SK-N-SH (cell line): ENCODE measurements at regions not wholly inside any gene's neighbourhood (a gene's known extent, or its start where the extent isn't known, plus 50 kb on each side); places are given as distances from the start of the nearest gene placed in this dataset.
A peak's percentile ranks its signal among the peaks of the same experiment; 100 is the strongest.

Source experiments
- CTCF ChIA-PET: fragments of 300-600, 350-600 bp; formaldehyde crosslinking; extraction: SDS; loops from one replicate; lab custom pipeline; 2021; lab: Yijun Ruan, JAX
- POLR2A ChIA-PET: fragments of 350-600 bp; sonication (Branson Sonifier 250); formaldehyde crosslinking; extraction: SDS; loops from one replicate; lab custom pipeline; 2020; ENCODE audit warnings: antibody characterized with exemption, inconsistent platforms; lab: Yijun Ruan, JAX
- DNase-seq: peaks from one replicate; pipeline ENCODE4 v3.0.0; 2012
- H2AFZ ChIP-seq: fragments of 200-600 bp; sonication (generic); 2 replicates; pipeline ENCODE4 v1.8.1; 2016; ENCODE audit warnings: antibody characterized with exemption, mild to moderate bottlenecking, low read depth
- H3F3A ChIP-seq: fragments of 200-600 bp; sonication (generic); replicated peaks from 2 replicates; pipeline ENCODE3; 2016; ENCODE audit warnings: antibody characterized with exemption, mild to moderate bottlenecking; ENCODE audit not compliant: insufficient read depth
- H3K27ac ChIP-seq, 2 experiments: fragments of 200-500 bp in 1 of 2; fragments of 200-600 bp in 1 of 2; sonication (Bioruptor generic) in 1 of 2; sonication (generic), shearing (Covaris generic) in 1 of 2; 2 replicates each; pipeline versions ENCODE4 v1.5.1 to v1.6.1; 2014 to 2016; ENCODE audit warnings: low read depth in 2 of 2, inconsistent platforms in 1 of 2, low read length in 1 of 2, mild to moderate bottlenecking in 1 of 2, mixed read lengths in 1 of 2
- H3K27me3 ChIP-seq: fragments of 200-600 bp; sonication (generic), shearing (Covaris generic); 2 replicates; pipeline ENCODE4 v1.6.1; 2016; ENCODE audit warnings: mixed run types; ENCODE audit not compliant: insufficient read depth
- H3K36me3 ChIP-seq, 2 experiments: fragments of 200-500 bp in 1 of 2; fragments of 200-600 bp in 1 of 2; sonication (Bioruptor generic) in 1 of 2; sonication (generic) in 1 of 2; replicated peaks in 1 of 2; 2 replicates each; pipeline versions ENCODE3 to v1.5.1; 2014 to 2016; ENCODE audit warnings: low read length in 1 of 2, mild to moderate bottlenecking in 1 of 2; ENCODE audit not compliant: insufficient read depth in 2 of 2, control insufficient read depth in 1 of 2
- H3K4me1 ChIP-seq, 2 experiments: fragments of 200-500 bp in 1 of 2; fragments of 200-600 bp in 1 of 2; sonication (Bioruptor generic) in 1 of 2; sonication (generic), shearing (Covaris generic) in 1 of 2; 2 replicates each; pipeline versions ENCODE4 v1.5.1 to v1.6.1; 2014 to 2016; ENCODE audit warnings: low read depth in 1 of 2, low read length in 1 of 2, mixed run types in 1 of 2; ENCODE audit not compliant: insufficient read depth in 2 of 2, control insufficient read depth in 1 of 2
- H3K4me2 ChIP-seq: fragments of 200-600 bp; sonication (generic), shearing (Covaris generic); 2 replicates; pipeline ENCODE4 v1.6.1; 2017; ENCODE audit warnings: mixed run types
- H3K4me3 ChIP-seq, 2 experiments: fragments of 200-500 bp in 1 of 2; fragments of 200-600 bp in 1 of 2; sonication (Bioruptor generic) in 1 of 2; sonication (generic), shearing (Covaris generic) in 1 of 2; 2 replicates each; pipeline versions ENCODE4 v1.5.1 to v1.8.1; 2014 to 2016; ENCODE audit warnings: low read depth in 2 of 2, inconsistent platforms in 1 of 2, low read length in 1 of 2, mild to moderate bottlenecking in 1 of 2, mixed read lengths in 1 of 2, moderate library complexity in 1 of 2
- H3K79me2 ChIP-seq: fragments of 200-600 bp; sonication (generic); 2 replicates; pipeline ENCODE4 v1.8.1; 2017; ENCODE audit warnings: mild to moderate bottlenecking; ENCODE audit not compliant: insufficient read depth
- H3K9ac ChIP-seq: fragments of 200-600 bp; sonication (generic); 2 replicates; pipeline ENCODE4 v1.6.1; 2017; ENCODE audit warnings: mixed run types
- H3K9me2 ChIP-seq: fragments of 200-600 bp; sonication (generic); 2 replicates; pipeline ENCODE4 v1.6.1; 2017; ENCODE audit warnings: mixed run types
- H3K9me3 ChIP-seq: fragments of 200-600 bp; sonication (generic); 2 replicates; pipeline ENCODE4 v1.6.1; 2017; ENCODE audit warnings: mixed run types, mild to moderate bottlenecking, moderate library complexity
- H4K20me1 ChIP-seq: fragments of 200-600 bp; sonication (generic); 2 replicates; pipeline ENCODE4 v1.6.1; 2017; ENCODE audit warnings: mild to moderate bottlenecking, mixed run types; ENCODE audit not compliant: insufficient read depth
- CTCF ChIP-seq: fragments of 200-600 bp; sonication (generic); IDR thresholded peaks from 2 replicates; pipeline ENCODE4 v1.6.1; 2017; ENCODE audit warnings: antibody characterized with exemption, mild to moderate bottlenecking, moderate library complexity
- EZH2phosphoT487 ChIP-seq: fragments of 200-600 bp; sonication (generic); IDR thresholded peaks from 2 replicates; pipeline ENCODE4 v1.6.1; 2017; ENCODE audit warnings: low read depth, mixed run types, mild to moderate bottlenecking, antibody characterized with exemption, moderate library complexity, borderline replicate concordance
- GABPA ChIP-seq: IDR thresholded peaks from 2 replicates; pipeline ENCODE4 v1.4.0; 2012; ENCODE audit warnings: low read depth, mild to moderate bottlenecking
- IRF3 ChIP-seq: fragments of 150-350 bp; IDR thresholded peaks from 2 replicates; pipeline ENCODE4 v1.6.1; 2016; ENCODE audit warnings: mild to moderate bottlenecking, low read depth, low read length
- MXI1 ChIP-seq: IDR thresholded peaks from 2 replicates; pipeline ENCODE4 v1.6.1; 2012; ENCODE audit warnings: mild to moderate bottlenecking, low read depth, low read length, improper control_type of control experiment
- NRF1 ChIP-seq: IDR thresholded peaks from 2 replicates; pipeline ENCODE4 v1.6.1; 2012; ENCODE audit warnings: low read depth, mild to moderate bottlenecking, low read length
- RAD21 ChIP-seq: IDR thresholded peaks from 2 replicates; pipeline ENCODE4 v1.6.1; 2012; ENCODE audit warnings: mild to moderate bottlenecking, low read length
- RCOR1 ChIP-seq: fragments of 150-350 bp; IDR thresholded peaks from 2 replicates; pipeline ENCODE4 v1.6.1; 2017; ENCODE audit warnings: antibody characterized with exemption, low read length
- RFX5 ChIP-seq: IDR thresholded peaks from 2 replicates; pipeline ENCODE4 v1.6.1; 2012; ENCODE audit warnings: mild to moderate bottlenecking, improper control_type of control experiment, low read length
- TEAD4 ChIP-seq: IDR thresholded peaks from 2 replicates; pipeline ENCODE4 v1.4.0; 2012; ENCODE audit warnings: mild to moderate bottlenecking, borderline replicate concordance; ENCODE audit not compliant: insufficient read depth
- YY1 ChIP-seq: IDR thresholded peaks from 2 replicates; pipeline ENCODE4 v1.4.0; 2012; ENCODE audit warnings: low read depth, mild to moderate bottlenecking
- ZBTB33 ChIP-seq: IDR thresholded peaks from 2 replicates; pipeline ENCODE4 v1.4.0; 2012; ENCODE audit warnings: low read depth, borderline replicate concordance
- WGBS: methylation state at CpG from one replicate; pipeline ENCODE4 v1.1.6; 2017; ENCODE audit warnings: low lambda C conversion rate; 5-methylcytosine and 5-hydroxymethylcytosine counted together

- TF ChIP-seq CTCF (peak; percentile 32; the same call in 1 of the 2 replicates), EZH2phosphoT487 (no peak)
- TF ChIP-seq, all 33 proteins: peak for 4
Measured at GRCh38 chrX:107324493-107325310, 118.3 kb downstream of the DNAAF6 start (continued).

- H3K9ac ChIP-seq = no peak overlapping the region
- no peaks in the 10 kb centered on the region for H3K9me2 ChIP-seq
- no peaks in the 10 kb centered on the region for H3K9me3 ChIP-seq
- ChIA-PET POLR2A (no interaction called here), CTCF (interaction anchor here (0.8 to 1.5 kb wide), 8 partner anchors 9 to 431 kb away, joined by 3 to 10 read pairs (median 3); partner anchors contain the start of gene RBM41)
- H3K36me3 ChIP-seq = no peaks in the 10 kb centered on the region
- H3K4me3 ChIP-seq = no peak overlapping the region
- no peak overlapping the region for H3K4me2 ChIP-seq
- H3F3A ChIP-seq = no peaks in the 10 kb centered on the region
- H3K4me1 ChIP-seq = no peaks in the 10 kb centered on the region; a peak in 1 of 4 replicates
- 28% methylated on average over 4 of the region's 9 CpGs for WGBS
- H2AFZ ChIP-seq = no peak overlapping the region
- no peak for DNase-seq
- no peaks in the 10 kb centered on the region for H4K20me1 ChIP-seq
- H3K27me3 ChIP-seq = peaks cover 12% of the 10 kb centered on the region
- TF ChIP-seq GABPA = no peak
- H3K27ac ChIP-seq = no peak overlapping the region
- no peaks in the 10 kb centered on the region for H3K79me2 ChIP-seq
Measured at GRCh38 chrX:107325467-107325866, 119.1 kb downstream of the DNAAF6 start.

GRCh38 chrX:107348051-107348450 is 101.4 kb upstream of the FRMPD3 start:
- Histone ChIP-seq H3F3A (no peaks in the 10 kb centered on the region), H3K4me1 (no peaks in the 10 kb centered on the region), H3K4me3 (no peak overlapping the region), H3K36me3 (no peaks in the 10 kb centered on the region), H3K9me2 (no peaks in the 10 kb centered on the region), H4K20me1 (no peaks in the 10 kb centered on the region), H3K27me3 (peaks cover 12% of the 10 kb centered on the region; the same call in 1 of the 2 replicates), H3K4me2 (no peak overlapping the region), H3K27ac (no peak overlapping the region), H3K9ac (no peak overlapping the region), H3K79me2 (no peaks in the 10 kb centered on the region), H3K9me3 (no peaks in the 10 kb centered on the region), H2AFZ (no peak overlapping the region)
- no peak for DNase-seq
- TF ChIP-seq ZBTB33 (no peak), RFX5 (no peak), RAD21 (no peak), TEAD4 (no peak), MXI1 (no peak), IRF3 (no peak), RCOR1 (no peak), YY1 (no peak), NRF1 (no peak)
- ChIA-PET CTCF (no interaction called here), POLR2A (interaction anchor here (0.6 kb wide), 1 partner anchor 426 kb away, joined by 3 read pairs; no protein-coding TSS in a partner anchor)
- WGBS = 2% methylated on average over 4 of the region's 4 CpGs
